Subcutaneous abdominal adipose tissue (tissue), 5 donors: ENCODE measurements at regions not wholly inside any gene's neighbourhood (a gene's known extent, or its start where the extent isn't known, plus 50 kb on each side); places are given as distances from the start of the nearest gene placed in this dataset.

ENCODE experiments used
- H3K27ac ChIP-seq: one replicate; pipeline ENCODE4 v1.7.0; 2013; ENCODE audit warnings: low read depth, mild to moderate bottlenecking, inconsistent platforms, low read length, moderate library complexity
- H3K27me3 ChIP-seq, 5 donors: one replicate each; pipeline ENCODE4 v1.7.0; 2013; ENCODE audit warnings: low read length in 5 of 5, inconsistent platforms in 1 of 5; ENCODE audit not compliant: control insufficient read depth in 5 of 5, insufficient read depth in 4 of 5
- H3K36me3 ChIP-seq, 5 donors: one replicate each; pipeline ENCODE4 v1.7.0; 2013; ENCODE audit warnings: low read length in 5 of 5; ENCODE audit not compliant: control insufficient read depth in 5 of 5, insufficient read depth in 5 of 5
- H3K4me1 ChIP-seq, 5 donors: one replicate each; pipeline ENCODE4 v1.7.0; 2013; ENCODE audit warnings: low read length in 5 of 5, mild to moderate bottlenecking in 3 of 5, moderate library complexity in 1 of 5; ENCODE audit not compliant: control insufficient read depth in 5 of 5, insufficient read depth in 5 of 5
- H3K4me3 ChIP-seq, 5 donors: one replicate each; pipeline ENCODE4 v1.7.0; 2013; ENCODE audit warnings: low read length in 5 of 5, low read depth in 1 of 5
- H3K9ac ChIP-seq, 5 donors: one replicate each; pipeline ENCODE4 v1.7.0; 2013; ENCODE audit warnings: low read length in 5 of 5, mild to moderate bottlenecking in 4 of 5, moderate library complexity in 3 of 5
- H3K9me3 ChIP-seq, 5 donors: one replicate each; pipeline ENCODE4 v1.7.0; 2013; ENCODE audit warnings: low read length in 5 of 5; ENCODE audit not compliant: control insufficient read depth in 5 of 5
- donor health status: healthy.
- donor health status: healthy.
- donor health status: healthy.
- donor health status: healthy.
- donor health status: healthy.

GRCh38 chr20:40805592-40805991, 116.6 kb upstream of the MAFB start:
- Histone ChIP-seq H3K9me3 (no peaks in the 10 kb centered on the region), H3K4me1 (peaks cover 0 to 2% (median 0%) of the 10 kb centered on the region in 5 donors), H3K27ac (no peak overlapping the region), H3K36me3 (no peaks in the 10 kb centered on the region), H3K9ac (no peak overlapping the region), H3K27me3 (peaks cover 0 to 7% (median 3%) of the 10 kb centered on the region in 5 donors), H3K4me3 (no peak overlapping the region)

- Histone ChIP-seq H3K36me3 (no peaks in the 10 kb centered on the region), H3K9me3 (no peaks in the 10 kb centered on the region), H3K4me1 (peaks cover 0 to 2% (median 0%) of the 10 kb centered on the region in 5 donors), H3K27ac (no peak overlapping the region), H3K27me3 (peaks cover 0 to 7% (median 3%) of the 10 kb centered on the region in 5 donors), H3K4me3 (no peak overlapping the region), H3K9ac (no peak overlapping the region)
Measured at GRCh38 chr20:40806929-40807820, 118.1 kb upstream of the MAFB start.

GRCh38 chr20:40807821-40808170, 118.8 kb upstream of the MAFB start:
- no peaks in the 10 kb centered on the region for H3K9me3 ChIP-seq
- H3K36me3 ChIP-seq: no peaks in the 10 kb centered on the region
- H3K27ac ChIP-seq: no peak overlapping the region
- no peak overlapping the region for H3K4me3 ChIP-seq
- H3K9ac ChIP-seq: no peak overlapping the region
- H3K4me1 ChIP-seq: peaks cover 0 to 2% (median 0%) of the 10 kb centered on the region in 5 donors
- peaks cover 0 to 7% (median 3%) of the 10 kb centered on the region in 5 donors for H3K27me3 ChIP-seq

- H3K9me3 ChIP-seq: no peaks in the 10 kb centered on the region
- peaks cover 0 to 4% (median 3%) of the 10 kb centered on the region in 5 donors for H3K27me3 ChIP-seq
- H3K4me1 ChIP-seq: peaks cover 0 to 2% (median 0%) of the 10 kb centered on the region in 5 donors
- H3K27ac ChIP-seq: no peak overlapping the region
- H3K9ac ChIP-seq: no peak overlapping the region
- H3K36me3 ChIP-seq: no peaks in the 10 kb centered on the region
- H3K4me3 ChIP-seq: no peak overlapping the region
Measured at GRCh38 chr20:40808936-40809335, 119.9 kb upstream of the MAFB start.

- H3K36me3 ChIP-seq: no peaks in the 10 kb centered on the region
- peaks cover 0 to 3% (median 3%) of the 10 kb centered on the region in 5 donors for H3K27me3 ChIP-seq
- H3K4me1 ChIP-seq: peaks cover 0 to 2% (median 0%) of the 10 kb centered on the region in 5 donors
- H3K27ac ChIP-seq: no peak overlapping the region
- no peak overlapping the region for H3K4me3 ChIP-seq
- no peak overlapping the region for H3K9ac ChIP-seq
- no peaks in the 10 kb centered on the region for H3K9me3 ChIP-seq
Measured at GRCh38 chr20:40809361-40809760, 120.3 kb upstream of the MAFB start.

- peaks cover 0 to 2% (median 0%) of the 10 kb centered on the region in 5 donors for H3K4me1 ChIP-seq
- H3K27me3 ChIP-seq: peaks cover 0 to 3% (median 2%) of the 10 kb centered on the region in 5 donors
- H3K4me3 ChIP-seq: no peak overlapping the region
- no peak overlapping the region for H3K27ac ChIP-seq
- no peaks in the 10 kb centered on the region for H3K9me3 ChIP-seq
- no peak overlapping the region for H3K9ac ChIP-seq
- no peaks in the 10 kb centered on the region for H3K36me3 ChIP-seq
Measured at GRCh38 chr20:40810332-40811000, 121.4 kb upstream of the MAFB start.

- Histone ChIP-seq H3K36me3 (no peaks in the 10 kb centered on the region), H3K27me3 (no peaks in the 10 kb centered on the region), H3K4me3 (no peak overlapping the region), H3K27ac (no peak overlapping the region), H3K9me3 (no peaks in the 10 kb centered on the region), H3K4me1 (peaks cover 0 to 2% (median 0%) of the 10 kb centered on the region in 5 donors), H3K9ac (no peak overlapping the region)
Measured at GRCh38 chr20:40811004-40811403, 122.0 kb upstream of the MAFB start.

GRCh38 chr20:40811660-40812414, 122.8 kb upstream of the MAFB start:
- peaks cover 0 to 2% (median 0%) of the 10 kb centered on the region in 5 donors for H3K4me1 ChIP-seq
- no peak overlapping the region for H3K9ac ChIP-seq
- H3K27ac ChIP-seq: no peak overlapping the region
- no peak overlapping the region for H3K4me3 ChIP-seq
- no peaks in the 10 kb centered on the region for H3K36me3 ChIP-seq
- no peaks in the 10 kb centered on the region for H3K27me3 ChIP-seq
- no peaks in the 10 kb centered on the region for H3K9me3 ChIP-seq

- no peak overlapping the region for H3K9ac ChIP-seq
- peaks cover 0 to 2% (median 0%) of the 10 kb centered on the region in 5 donors for H3K4me1 ChIP-seq
- no peak overlapping the region for H3K4me3 ChIP-seq
- H3K27ac ChIP-seq: no peak overlapping the region
- H3K36me3 ChIP-seq: no peaks in the 10 kb centered on the region
- no peaks in the 10 kb centered on the region for H3K9me3 ChIP-seq
- no peaks in the 10 kb centered on the region for H3K27me3 ChIP-seq
Measured at GRCh38 chr20:40812415-40812925, 123.4 kb upstream of the MAFB start.
